Lung (tissue), 11 donors: ENCODE measurements at regions not wholly inside any gene's neighbourhood (a gene's known extent, or its start where the extent isn't known, plus 50 kb on each side); places are given as distances from the start of the nearest gene placed in this dataset.

ENCODE experiments used
- ATAC-seq: fragments of 200-7000 bp; cut with Tn5 transposase; one replicate; pipeline ENCODE4 v1.9.1; 2020; ENCODE audit warnings: moderate number of reproducible peaks; ENCODE audit not compliant: insufficient read depth, low FRiP score
- DNase-seq, 3 donors: peaks; one replicate each; pipeline ENCODE4 v3.0.0-alpha.2; 2013 to 2017
- H3K27ac ChIP-seq, 2 donors: one replicate each; pipeline ENCODE4 v1.5.1; 2013; ENCODE audit warnings: mild to moderate bottlenecking in 2 of 2, moderate library complexity in 2 of 2, control low read depth in 1 of 2, inconsistent platforms in 1 of 2, low read depth in 1 of 2, low read length in 1 of 2
- H3K27me3 ChIP-seq, 3 donors: one replicate each; pipeline ENCODE4 v1.5.1; 2013; ENCODE audit warnings: low read length in 2 of 3; ENCODE audit not compliant: control insufficient read depth in 3 of 3, insufficient read depth in 3 of 3
- H3K36me3 ChIP-seq, 4 donors: one replicate each; pipeline ENCODE4 v1.5.1; 2013; ENCODE audit warnings: low read length in 4 of 4, mild to moderate bottlenecking in 1 of 4, moderate library complexity in 1 of 4; ENCODE audit not compliant: control insufficient read depth in 4 of 4, insufficient read depth in 4 of 4
- H3K4me1 ChIP-seq, 5 donors: one replicate each; pipeline ENCODE4 v1.5.1; 2013; ENCODE audit warnings: low read length in 5 of 5, mild to moderate bottlenecking in 2 of 5, moderate library complexity in 1 of 5; ENCODE audit not compliant: control insufficient read depth in 5 of 5, insufficient read depth in 5 of 5
- H3K4me3 ChIP-seq: one replicate; pipeline ENCODE4 v1.5.1; 2013; ENCODE audit warnings: mild to moderate bottlenecking, control low read depth, moderate library complexity
- H3K9ac ChIP-seq, 2 donors: one replicate each; pipeline ENCODE4 v1.5.1; 2013; ENCODE audit warnings: low read length in 2 of 2, control low read depth in 1 of 2; ENCODE audit not compliant: insufficient read depth in 1 of 2
- H3K9me3 ChIP-seq, 4 donors: one replicate each; pipeline ENCODE4 v1.5.1; 2013; ENCODE audit warnings: low read length in 3 of 4, mild to moderate bottlenecking in 1 of 4, moderate library complexity in 1 of 4; ENCODE audit not compliant: control insufficient read depth in 4 of 4, insufficient read depth in 3 of 4
- WGBS, 2 donors: extraction: QIAGEN DNeasy Blood & Tissue Kit; methylation state at CpG; one replicate each; pipeline ENCODE4 v1.1.7; 2013; 5-methylcytosine and 5-hydroxymethylcytosine counted together
- TF ChIP-seq, protein P1 (sequence below): IDR thresholded peaks from 2 replicates; pipeline ENCODE4 v1.5.1; 2012; ENCODE audit warnings: mild to moderate bottlenecking; ENCODE audit errors: control extremely low read depth, extremely low read depth
- donor health status: control.
- donor health status: control.
- donor health status: Bipolar disorder and iron deficiency.
- donor health status: healthy.
- donor health status: DM: yes; HTN: yes; CAD: no.

DNA sequence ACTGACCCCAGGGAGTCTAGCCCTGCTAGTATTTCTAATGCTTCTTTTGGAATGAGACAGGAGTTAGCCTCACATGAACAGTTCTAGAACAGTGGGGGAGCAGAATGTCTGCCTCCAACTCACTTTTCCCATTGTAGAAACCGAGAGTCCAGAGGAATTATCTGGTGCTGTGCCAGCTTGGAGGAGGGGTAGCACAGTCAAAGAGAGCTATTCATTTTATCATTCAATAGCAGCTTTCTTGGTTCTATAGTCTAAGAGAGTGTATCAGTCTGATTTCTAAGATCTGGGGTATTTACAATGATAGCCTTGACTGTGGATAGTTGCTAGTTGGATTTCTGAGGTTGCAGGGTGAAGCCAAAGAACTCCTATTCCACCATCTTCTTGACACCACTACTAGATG, 448.2 kb downstream of the RFPL4B start:
- ATAC-seq = no peak
- Histone ChIP-seq H3K4me3 (no peak overlapping the region), H3K9me3 (no peaks in the 10 kb centered on the region), H3K27ac (no peak overlapping the region), H3K27me3 (no peaks in the 10 kb centered on the region), H3K9ac (no peak overlapping the region), H3K4me1 (no peaks in the 10 kb centered on the region), H3K36me3 (no peaks in the 10 kb centered on the region)
- 83 to 96% methylated on average over 1 of the region's 1 CpG for WGBS, 2 donors
- no peak for DNase-seq
- TF ChIP-seq, protein P1, sequence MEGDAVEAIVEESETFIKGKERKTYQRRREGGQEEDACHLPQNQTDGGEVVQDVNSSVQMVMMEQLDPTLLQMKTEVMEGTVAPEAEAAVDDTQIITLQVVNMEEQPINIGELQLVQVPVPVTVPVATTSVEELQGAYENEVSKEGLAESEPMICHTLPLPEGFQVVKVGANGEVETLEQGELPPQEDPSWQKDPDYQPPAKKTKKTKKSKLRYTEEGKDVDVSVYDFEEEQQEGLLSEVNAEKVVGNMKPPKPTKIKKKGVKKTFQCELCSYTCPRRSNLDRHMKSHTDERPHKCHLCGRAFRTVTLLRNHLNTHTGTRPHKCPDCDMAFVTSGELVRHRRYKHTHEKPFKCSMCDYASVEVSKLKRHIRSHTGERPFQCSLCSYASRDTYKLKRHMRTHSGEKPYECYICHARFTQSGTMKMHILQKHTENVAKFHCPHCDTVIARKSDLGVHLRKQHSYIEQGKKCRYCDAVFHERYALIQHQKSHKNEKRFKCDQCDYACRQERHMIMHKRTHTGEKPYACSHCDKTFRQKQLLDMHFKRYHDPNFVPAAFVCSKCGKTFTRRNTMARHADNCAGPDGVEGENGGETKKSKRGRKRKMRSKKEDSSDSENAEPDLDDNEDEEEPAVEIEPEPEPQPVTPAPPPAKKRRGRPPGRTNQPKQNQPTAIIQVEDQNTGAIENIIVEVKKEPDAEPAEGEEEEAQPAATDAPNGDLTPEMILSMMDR = no peak

DNA sequence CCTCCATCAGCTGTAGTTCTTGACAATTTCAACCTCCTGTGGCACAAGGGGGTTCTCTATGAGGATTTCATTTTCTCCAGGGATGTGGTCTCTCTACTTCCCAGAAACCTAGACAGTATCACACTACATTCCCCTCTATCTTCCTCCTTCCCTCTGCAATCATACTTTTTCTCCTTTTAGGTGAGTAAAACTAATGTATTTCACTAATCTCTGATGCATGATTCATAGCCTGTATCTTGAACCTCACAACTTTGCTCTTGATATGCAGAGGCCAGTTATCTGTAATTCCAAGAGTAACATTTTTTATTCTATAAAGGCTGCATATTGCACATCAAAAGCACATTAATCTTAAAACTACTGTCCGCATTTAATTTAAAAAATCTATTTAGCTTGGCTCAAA, 449.6 kb downstream of the RFPL4B start:
- Histone ChIP-seq H3K27ac (no peak overlapping the region), H3K27me3 (no peaks in the 10 kb centered on the region), H3K4me3 (no peak overlapping the region), H3K36me3 (no peaks in the 10 kb centered on the region), H3K9me3 (no peaks in the 10 kb centered on the region), H3K9ac (no peak overlapping the region), H3K4me1 (peaks cover 0 to 4% (median 0%) of the 10 kb centered on the region in 5 donors)
- ATAC-seq (no peak), DNase-seq (no peak)
- WGBS, 2 donors = 94 to 98% methylated on average over 1 of the region's 1 CpG
- TF ChIP-seq, protein P1 = no peak

DNA sequence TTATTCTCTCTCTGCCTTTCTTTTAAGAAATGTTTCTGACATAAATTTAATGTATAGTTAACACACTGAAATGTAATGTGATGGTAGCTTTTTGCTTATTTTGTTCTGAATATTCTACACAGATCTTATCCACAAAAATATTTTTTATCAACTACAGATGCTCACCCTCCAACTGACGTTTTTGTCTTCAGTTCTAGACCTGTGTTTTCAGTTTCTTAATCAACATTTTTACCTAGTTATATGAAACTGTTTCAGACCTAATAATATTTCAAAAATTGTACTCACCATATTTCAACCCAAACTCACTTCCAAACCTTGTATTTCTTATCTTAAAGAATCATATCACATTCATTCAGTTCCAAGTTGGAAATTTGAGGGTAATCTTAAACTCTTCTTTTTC, 452.8 kb downstream of the RFPL4B start:
- TF ChIP-seq, protein P1 = no peak
- DNase-seq = no peak
- no peak for ATAC-seq
- no peak overlapping the region for H3K27ac ChIP-seq
- H3K4me3 ChIP-seq = no peak overlapping the region
- no peak overlapping the region for H3K9ac ChIP-seq
- H3K9me3 ChIP-seq = no peaks in the 10 kb centered on the region
- peaks cover 0 to 7% (median 0%) of the 10 kb centered on the region in 5 donors for H3K4me1 ChIP-seq
- no peaks in the 10 kb centered on the region for H3K27me3 ChIP-seq
- 80 to 81% methylated on average over 1 of the region's 1 CpG for WGBS, 2 donors
- H3K36me3 ChIP-seq = no peaks in the 10 kb centered on the region

DNA sequence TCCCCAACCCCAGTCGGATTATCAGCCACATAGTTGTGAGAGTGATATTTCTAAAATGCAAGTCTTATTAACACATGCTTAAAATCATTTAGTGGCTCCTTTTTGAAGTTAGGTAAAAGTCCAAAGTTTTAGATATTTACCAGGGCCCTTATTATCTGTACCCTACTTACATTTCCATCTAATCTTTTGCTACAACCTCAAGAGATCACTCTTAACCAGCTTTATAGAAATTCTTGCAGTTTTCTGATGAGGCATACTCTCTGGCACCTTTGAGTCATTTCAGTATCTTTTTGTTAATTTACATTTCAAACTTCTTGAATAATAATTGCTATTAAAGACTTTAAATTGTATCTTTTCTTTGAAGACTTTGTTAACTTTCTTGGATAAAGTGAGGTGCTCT, 453.3 kb downstream of the RFPL4B start:
- ATAC-seq = no peak

More for the DNA sequence above, 453.3 kb downstream of the RFPL4B start:
- Histone ChIP-seq H3K36me3 (no peaks in the 10 kb centered on the region), H3K9me3 (no peaks in the 10 kb centered on the region), H3K27me3 (no peaks in the 10 kb centered on the region), H3K27ac (no peak overlapping the region), H3K9ac (no peak overlapping the region), H3K4me3 (no peak overlapping the region), H3K4me1 (peaks cover 0 to 7% (median 0%) of the 10 kb centered on the region in 5 donors)
- WGBS, 2 donors = 86 to 87% methylated on average over 1 of the region's 1 CpG
- no peak for DNase-seq
- TF ChIP-seq, protein P1 = no peak
